K562 (cell line): ENCODE measurements at regions not wholly inside any gene's neighbourhood (a gene's known extent, or its start where the extent isn't known, plus 50 kb on each side); places are given as distances from the start of the nearest gene placed in this dataset.

ENCODE experiments used
- ATAC-seq: fragments of 200-7000 bp; cut with Tn5 transposase; 3 replicates; pipeline ENCODE4 v1.9.1; 2020; ENCODE audit warnings: moderate library complexity
- BruUV-seq: library from RNA; stranded (reverse); fragments of 400-500 nt; replicated peaks from 2 replicates; lab custom pipeline; 2021; lab: Mats Ljungman, UMichigan
- CTCF ChIA-PET: fragments of 300-600 bp; formaldehyde crosslinking; extraction: SDS; loops from one replicate; lab custom pipeline; 2021; ENCODE audit warnings: low intra/inter-chr PET ratio; lab: Yijun Ruan, JAX
- POLR2A ChIA-PET: fragments of 300-600, 350-650 bp; sonication (Branson Sonifier 250); formaldehyde crosslinking; extraction: SDS; loops from one replicate; lab custom pipeline; 2021; ENCODE audit warnings: antibody characterized with exemption, inconsistent platforms; lab: Yijun Ruan, JAX
- DNase-seq, 4 experiments: peaks; one replicate each; pipeline versions ENCODE4 v3.0.0 to v3.0.0-alpha.2; 2011 to 2018; ENCODE audit warnings: low spot score in 3 of 4, mixed read lengths in 3 of 4; ENCODE audit errors: extremely low read depth in 1 of 4
- FAIRE-seq: peaks from 2 replicates; lab custom pipeline; 2011; peaks lifted over from hg19 to GRCh38; lab: Jason Lieb, UNC
- H2AFZ ChIP-seq: 2 replicates; pipeline ENCODE4 v1.6.0; 2011; ENCODE audit warnings: low read depth, low read length, control low read depth, inconsistent platforms
- H3K27ac ChIP-seq: fragments of 200-600 bp; 3 replicates; pipeline ENCODE4 v1.8.0; 2011; ENCODE audit warnings: low read depth, mild to moderate bottlenecking, control low read depth, inconsistent platforms, low read length, moderate library complexity, mixed read lengths; ENCODE audit errors: extremely low read depth
- H3K27me3 ChIP-seq, 2 experiments: fragments of 300-600 bp in 1 of 2; 2 replicates in 1 of 2; 3 replicates in 1 of 2; pipeline versions ENCODE4 v1.6.0 to v1.8.0; 2011; ENCODE audit warnings: inconsistent platforms in 2 of 2, low read length in 2 of 2, mild to moderate bottlenecking in 1 of 2, mixed read lengths in 1 of 2, moderate library complexity in 1 of 2; ENCODE audit not compliant: control insufficient read depth in 2 of 2, insufficient read depth in 2 of 2
- H3K36me3 ChIP-seq: fragments of 300-600 bp; 3 replicates; pipeline ENCODE4 v1.8.0; 2011; ENCODE audit warnings: mild to moderate bottlenecking, low read length, inconsistent platforms; ENCODE audit not compliant: control insufficient read depth, insufficient read depth
- H3K4me1 ChIP-seq, 2 experiments: fragments of 200-600 bp in 1 of 2; replicated peaks in 1 of 2; 2 replicates in 1 of 2; 3 replicates in 1 of 2; pipeline versions ENCODE4 v1.5.1 to v1.8.0; 2011; ENCODE audit warnings: inconsistent platforms in 2 of 2, low read length in 2 of 2, mild to moderate bottlenecking in 1 of 2, mixed read lengths in 1 of 2, moderate library complexity in 1 of 2; ENCODE audit not compliant: control insufficient read depth in 2 of 2, insufficient read depth in 2 of 2
- H3K4me2 ChIP-seq: 2 replicates; pipeline ENCODE4 v1.6.1; 2011; ENCODE audit warnings: low read length, control low read depth, inconsistent platforms, mixed read lengths; ENCODE audit not compliant: insufficient read depth
- H3K4me3 ChIP-seq: fragments of 200-600 bp; sonication (generic), shearing (Covaris generic); 2 replicates; pipeline ENCODE4 v1.5.1; 2016; ENCODE audit warnings: control low read depth, inconsistent platforms
- H3K79me2 ChIP-seq: fragments of 200-600 bp; 3 replicates; pipeline ENCODE4 v1.8.0; 2011; ENCODE audit warnings: low read length, inconsistent platforms; ENCODE audit not compliant: control insufficient read depth, insufficient read depth
- H3K9ac ChIP-seq, 2 experiments: 2 replicates each; pipeline versions ENCODE4 v1.6.0 to v1.6.1; 2011; ENCODE audit warnings: low read depth in 2 of 2, low read length in 2 of 2, control low read depth in 1 of 2, inconsistent platforms in 1 of 2, mild to moderate bottlenecking in 1 of 2, mixed read lengths in 1 of 2; ENCODE audit not compliant: insufficient read depth in 1 of 2
- H3K9me1 ChIP-seq: one replicate; pipeline ENCODE4 v1.6.0; 2011; ENCODE audit warnings: inconsistent platforms, mild to moderate bottlenecking, low read length, moderate library complexity; ENCODE audit not compliant: control insufficient read depth, insufficient read depth
- H3K9me3 ChIP-seq: replicated peaks from 2 replicates; pipeline ENCODE4 v1.5.1; 2011; ENCODE audit warnings: low read depth, low read length, inconsistent platforms; ENCODE audit not compliant: control insufficient read depth, insufficient read depth
- H4K20me1 ChIP-seq: replicated peaks from 2 replicates; pipeline ENCODE4 v1.6.1; 2011; ENCODE audit warnings: low read length, inconsistent platforms, mixed read lengths; ENCODE audit not compliant: control insufficient read depth, insufficient read depth
- DPF2 ChIP-seq: fragments of 450-650 bp; IDR thresholded peaks from 2 replicates; pipeline ENCODE4 v1.6.1; 2016
- PPARD ChIP-seq: fragments of 250-450 bp; sonication (Bioruptor Pico); IDR thresholded peaks from 2 replicates; pipeline ENCODE4 v1.8.0; 2022; ENCODE audit warnings: inconsistent platforms, mild to moderate bottlenecking, moderate library complexity
- RBM39 ChIP-seq: fragments of 200-400 bp; formaldehyde crosslinking; optimal IDR thresholded peaks from 2 replicates; pipeline ENCODE3; 2018; ENCODE audit warnings: low read depth, low read length
- STAT6 ChIP-seq: sonication (generic); formaldehyde crosslinking; IDR thresholded peaks from 2 replicates; pipeline ENCODE4 v1.8.1; 2023; ENCODE audit warnings: mild to moderate bottlenecking, missing genetic modification reagents
- ZNF511 ChIP-seq: sonication (generic); formaldehyde crosslinking; IDR thresholded peaks from 2 replicates; pipeline ENCODE4 v1.8.0; 2022; ENCODE audit warnings: mild to moderate bottlenecking, missing genetic modification reagents
- WGBS: fragments of 100-300 bp; shearing (Covaris generic); methylation state at CpG from one replicate; pipeline ENCODE4 v1.1.6; 2016; ENCODE audit warnings: low coverage, mixed read lengths; ENCODE audit not compliant: insufficient coverage; ENCODE audit errors: missing lambda C conversion rate; 5-methylcytosine and 5-hydroxymethylcytosine counted together
- in situ Hi-C: fragments of 300-500 bp; cut with MboI; formaldehyde crosslinking; loops from 4 replicates; pipeline ENCODE4 v1.15.0; 2018; ENCODE audit warnings: inconsistent platforms, mixed read lengths
- intact Hi-C: fragments of 100-400 bp; cut with micrococcal nuclease; formaldehyde crosslinking; loops from 2 replicates; pipeline ENCODE4 v1.14.2; 2022

GRCh38 chr17:34793231-34793908 lies 167.9 kb downstream of the CCT6B start:
- no peaks in the 10 kb centered on the region for H3K9me3 ChIP-seq
- TF ChIP-seq PPARD (CRISPR knock-in tag) (no peak), STAT6 (CRISPR knock-in tag) (no peak), ZNF511 (CRISPR knock-in tag) (no peak), DPF2 (no peak), RBM39 (no peak)
- H4K20me1 ChIP-seq: peaks cover 5% of the 10 kb centered on the region; the same call in 1 of the 2 replicates
- ChIA-PET CTCF (no interaction called here), POLR2A (no interaction called here)
- BruUV-seq: no TSS peak
- no peaks in the 10 kb centered on the region for H3K9me1 ChIP-seq
- no peaks in the 10 kb centered on the region for H3K36me3 ChIP-seq
- intact Hi-C loops: no loop called here
- H3K79me2 ChIP-seq: no peaks in the 10 kb centered on the region
- no peak overlapping the region for H2AFZ ChIP-seq
- DNase-seq (no peak), ATAC-seq (no peak), FAIRE-seq (no peak)
- no peak overlapping the region for H3K9ac ChIP-seq
- H3K4me3 ChIP-seq: no peak overlapping the region
- no peaks in the 10 kb centered on the region for H3K4me1 ChIP-seq
- H3K4me2 ChIP-seq: no peak overlapping the region
- in situ Hi-C loops: no loop called here
- no peak overlapping the region for H3K27ac ChIP-seq
- H3K27me3 ChIP-seq: no peaks in the 10 kb centered on the region
- 1% methylated on average over 8 of the region's 9 CpGs for WGBS
